CD4-positive, alpha-beta T cell treated with Interleukin-1 beta for 1 hour (primary cell): ENCODE measurements at regions not wholly inside any gene's neighbourhood (a gene's known extent, or its start where the extent isn't known, plus 50 kb on each side); places are given as distances from the start of the nearest gene placed in this dataset.

Experiments used
- DNase-seq, 2 donors: peaks; one replicate each; pipeline ENCODE4 v3.0.0-alpha.2; 2020 to 2022

DNA sequence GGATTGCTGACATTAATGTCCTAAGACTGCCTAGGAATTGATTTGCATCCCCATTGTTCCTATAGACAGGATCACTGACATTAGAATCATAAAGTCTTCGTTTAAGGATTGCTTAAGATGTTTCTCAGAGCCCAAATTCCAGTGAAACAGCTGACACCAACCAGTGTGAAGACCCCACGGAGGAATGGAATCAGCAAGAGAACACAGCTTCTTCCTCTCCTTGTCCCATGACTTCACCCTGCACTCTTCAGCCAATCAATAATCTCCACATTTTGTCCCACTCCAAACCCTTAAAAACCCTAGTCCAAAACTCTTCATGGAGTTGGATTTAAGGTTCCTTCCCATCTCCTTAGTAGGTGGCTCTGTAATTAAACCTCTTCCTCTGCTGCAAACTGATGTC lies 157.0 kb upstream of the NDUFV2 start:
- DNase-seq = no peak

DNA sequence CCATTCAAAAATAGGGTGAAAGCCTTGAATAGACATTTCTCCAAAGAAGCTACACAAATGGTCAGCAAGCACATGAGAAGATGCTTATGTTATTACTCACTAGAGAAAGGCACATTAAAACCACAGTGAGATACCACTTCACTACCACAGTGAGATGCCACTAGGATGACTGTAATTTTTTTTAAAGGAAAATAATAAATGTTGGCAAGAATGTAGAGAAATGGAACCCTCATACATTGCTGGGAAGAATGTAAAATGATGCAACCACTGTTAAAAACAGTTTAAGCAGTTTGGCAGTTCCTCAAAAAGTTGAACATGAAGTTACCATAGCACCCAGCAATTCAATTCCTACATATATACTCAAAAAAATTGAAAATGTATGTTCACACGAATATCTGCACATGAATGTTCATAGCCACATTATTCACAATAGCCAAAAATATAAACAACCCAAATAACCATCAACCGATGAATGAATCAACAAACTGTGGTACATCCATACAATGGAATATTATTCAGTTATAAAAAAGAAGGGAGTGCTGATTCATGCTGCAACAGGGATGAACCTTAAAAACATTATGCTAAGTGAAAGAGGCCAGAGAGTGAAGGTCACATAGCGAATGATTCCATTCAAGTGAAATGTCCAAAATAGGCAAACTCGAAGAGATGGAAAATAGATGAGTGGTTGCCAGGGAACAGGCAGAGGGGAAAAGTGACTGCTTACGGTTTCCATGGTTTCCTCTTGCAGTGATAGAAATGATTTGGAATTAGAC lies 156.2 kb upstream of the NDUFV2 start:
- no peak for DNase-seq

DNA sequence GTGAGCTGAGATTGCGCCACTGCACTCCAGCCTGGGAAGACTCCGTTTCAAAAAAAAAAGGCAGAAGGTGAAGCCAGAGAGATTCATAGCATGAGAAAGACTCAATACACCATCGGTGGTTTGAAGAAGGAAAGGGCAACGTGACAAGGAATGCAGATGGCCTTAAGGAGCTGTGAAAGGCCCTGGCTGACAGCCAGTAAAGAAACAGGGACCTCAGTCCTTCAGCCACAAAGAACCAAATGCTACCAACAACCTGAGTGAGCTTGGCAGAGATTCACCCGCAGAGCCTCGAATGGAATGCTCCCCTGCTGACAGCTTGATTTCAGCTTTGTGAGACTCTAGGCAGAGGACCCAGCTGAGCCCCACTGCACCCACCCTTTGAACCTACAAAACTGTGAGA lies 154.9 kb upstream of the NDUFV2 start:
- DNase-seq = no peak

DNA sequence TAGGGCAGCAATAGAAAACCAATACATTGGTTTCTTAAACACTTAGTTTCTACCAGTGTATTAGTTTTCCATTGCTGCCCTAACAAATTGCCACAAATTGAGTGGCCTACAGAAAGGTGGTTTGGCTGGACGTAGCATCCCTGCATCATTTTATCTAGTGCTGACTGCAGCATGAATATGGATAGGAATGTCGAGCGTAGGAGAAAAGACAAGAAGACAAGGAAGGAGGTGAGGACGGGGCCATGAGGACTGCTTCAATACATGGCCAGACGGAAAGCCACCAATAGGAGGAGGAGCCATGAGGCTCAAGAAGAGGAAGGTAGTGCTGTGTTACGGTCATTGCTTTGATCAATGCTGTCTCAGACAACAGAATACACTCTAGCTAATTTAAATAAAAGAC lies 154.5 kb upstream of the NDUFV2 start:
- no peak for DNase-seq

DNA sequence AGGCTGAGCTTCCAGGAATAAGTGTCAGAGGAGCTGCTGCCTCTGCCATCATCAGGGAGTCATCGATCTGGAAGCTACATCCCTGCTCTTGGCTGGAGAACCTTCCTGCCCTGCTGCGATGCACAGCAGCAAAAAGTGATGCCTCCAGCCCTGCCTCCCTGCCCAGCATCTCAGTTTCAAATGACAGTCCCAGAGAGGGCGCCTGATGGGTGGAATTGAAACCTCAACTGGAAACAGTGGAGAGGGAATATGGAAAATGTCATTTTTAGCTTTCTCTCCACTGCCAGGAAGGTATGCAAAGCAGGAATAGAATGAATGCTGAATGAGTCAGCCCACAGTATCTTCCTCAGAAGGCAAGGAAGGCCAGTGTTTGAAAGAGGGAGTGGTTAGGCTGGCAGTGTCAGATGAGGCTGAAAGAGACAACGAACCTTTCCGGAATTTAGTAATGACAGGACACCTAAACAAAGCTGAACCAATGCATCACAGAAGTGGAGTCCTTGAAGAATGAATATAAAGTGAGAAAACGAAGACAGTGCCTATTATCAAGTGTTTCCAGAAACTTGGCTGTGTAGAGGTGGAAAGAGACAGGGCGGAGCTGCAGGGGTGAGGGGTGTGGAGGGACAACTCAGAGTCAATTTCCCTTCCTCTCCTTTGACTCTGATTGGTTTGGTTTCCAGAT lies 153.9 kb upstream of the NDUFV2 start:
- DNase-seq = no peak

DNA sequence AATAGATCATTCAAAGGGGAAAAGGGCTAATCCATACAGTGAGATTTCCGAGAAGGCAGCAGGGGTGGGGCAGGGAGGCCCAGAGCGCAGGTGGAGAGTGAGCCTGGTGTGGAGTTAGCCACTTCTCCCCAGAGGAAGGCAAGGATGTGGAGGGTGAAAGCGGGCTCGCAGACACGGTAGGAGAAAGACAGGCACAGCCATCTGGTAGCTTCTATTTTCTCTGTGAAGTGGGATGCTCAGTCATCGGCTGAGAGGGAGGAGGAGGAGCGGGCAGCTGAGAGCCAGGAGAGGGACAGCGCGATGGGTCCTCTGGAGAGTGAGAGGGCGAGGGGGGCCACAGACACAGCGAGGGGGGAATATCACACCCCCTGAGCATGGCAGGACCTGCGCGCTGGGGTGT lies 153.3 kb upstream of the NDUFV2 start:
- DNase-seq = no peak

DNA sequence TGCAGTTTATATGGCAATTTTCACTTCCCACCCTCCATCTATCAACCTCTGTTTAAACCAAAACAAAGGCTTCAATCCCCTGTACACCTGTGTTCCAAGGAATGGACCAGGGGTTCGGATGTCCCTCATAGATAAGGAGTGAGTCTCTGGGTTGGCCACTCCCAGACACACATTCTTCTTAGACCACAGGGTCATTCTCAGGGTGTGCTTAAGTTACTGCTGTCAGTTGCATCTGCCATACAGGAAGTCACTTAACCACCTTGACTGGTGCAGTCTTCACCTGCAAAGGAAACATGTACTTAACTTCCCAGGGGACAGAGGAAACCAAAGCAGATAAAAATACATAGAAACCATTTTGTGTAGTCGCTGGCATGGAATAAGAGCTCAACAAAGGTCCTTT lies 151.0 kb upstream of the NDUFV2 start:
- DNase-seq = peak in 1 of 2 donors; percentile 18

DNA sequence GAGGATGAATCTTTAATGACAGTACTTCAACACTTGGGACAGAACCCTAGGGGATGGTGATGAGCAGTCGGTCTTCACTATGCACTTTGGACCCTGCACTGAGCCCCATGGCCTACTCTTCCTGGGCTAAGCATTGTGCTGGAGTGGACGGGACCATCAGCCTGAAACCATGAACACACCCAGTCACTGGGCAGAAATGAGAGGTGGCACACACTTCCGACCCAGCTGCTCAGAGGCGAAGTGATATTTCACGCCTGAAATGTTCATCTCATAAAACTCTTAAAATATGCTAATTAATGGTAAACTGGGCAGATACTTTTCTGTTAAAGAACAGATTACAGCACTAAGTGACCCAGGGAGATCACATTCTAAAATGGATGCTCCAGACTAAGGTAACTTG lies 150.3 kb upstream of the NDUFV2 start:
- no peak for DNase-seq

DNA sequence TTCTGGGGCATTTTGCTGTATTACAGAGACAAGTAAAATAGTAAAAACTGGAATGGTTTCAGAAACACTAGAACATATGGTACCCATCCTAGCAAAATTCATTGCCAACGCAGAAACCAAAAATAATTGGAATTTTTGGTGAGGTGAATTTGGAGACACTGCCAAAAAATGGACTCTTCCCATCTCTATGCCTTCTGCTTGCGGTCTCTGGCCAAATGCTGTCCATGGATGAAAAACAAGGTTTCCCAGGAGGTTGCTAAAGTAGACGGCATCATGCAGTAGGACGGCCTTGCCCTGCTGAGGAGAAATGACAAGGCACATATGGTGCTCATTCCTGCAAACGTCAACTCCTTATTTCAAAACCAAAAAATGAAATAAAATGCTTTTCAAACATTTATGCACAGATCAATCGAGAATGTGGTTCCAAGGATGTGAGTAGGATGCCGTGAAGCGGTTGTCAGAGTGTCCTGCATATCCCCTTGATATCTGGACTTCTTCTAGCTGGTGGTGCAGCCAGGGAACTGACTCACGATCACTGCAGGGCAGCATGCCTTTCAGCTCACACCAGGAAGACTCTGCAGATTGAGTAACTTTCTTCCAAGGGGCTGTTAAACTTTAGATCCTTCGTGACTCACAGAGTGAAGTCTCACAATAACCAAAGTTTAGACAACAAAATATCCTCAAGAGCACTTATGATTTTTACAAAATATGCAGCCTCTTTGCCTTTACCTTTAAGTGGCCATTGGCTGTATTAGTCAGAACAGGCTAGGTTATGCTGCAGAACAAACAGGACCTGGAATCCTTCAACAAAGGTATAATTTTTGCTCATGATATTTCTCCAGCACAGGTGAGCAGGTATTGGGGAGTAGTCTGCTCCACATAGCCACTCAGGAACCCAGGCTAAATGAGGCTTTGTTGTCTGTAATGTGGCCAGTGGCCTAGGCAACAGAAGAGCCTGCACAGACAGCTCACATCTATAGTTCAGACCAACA lies 149.4 kb upstream of the NDUFV2 start:
- no peak for DNase-seq

DNA sequence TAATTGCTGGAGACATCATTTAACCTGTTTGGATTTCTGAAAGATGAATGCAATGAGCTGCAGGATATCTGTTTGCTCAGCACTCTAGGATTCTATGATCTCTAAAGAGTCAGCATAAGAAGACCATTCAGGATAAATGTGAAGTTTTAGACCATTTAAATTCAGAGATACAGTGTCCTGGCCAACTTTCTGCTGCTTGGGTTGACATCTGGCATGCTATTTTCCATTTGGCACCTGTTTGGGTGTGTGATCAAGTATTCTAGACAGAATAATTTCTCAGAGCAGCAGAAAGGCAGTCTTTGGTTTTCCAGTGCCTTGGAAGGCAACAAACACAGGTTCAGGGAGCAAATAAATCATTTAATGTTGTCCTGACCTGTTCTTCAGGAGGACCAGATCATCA lies 144.8 kb upstream of the NDUFV2 start:
- DNase-seq = no peak

DNA sequence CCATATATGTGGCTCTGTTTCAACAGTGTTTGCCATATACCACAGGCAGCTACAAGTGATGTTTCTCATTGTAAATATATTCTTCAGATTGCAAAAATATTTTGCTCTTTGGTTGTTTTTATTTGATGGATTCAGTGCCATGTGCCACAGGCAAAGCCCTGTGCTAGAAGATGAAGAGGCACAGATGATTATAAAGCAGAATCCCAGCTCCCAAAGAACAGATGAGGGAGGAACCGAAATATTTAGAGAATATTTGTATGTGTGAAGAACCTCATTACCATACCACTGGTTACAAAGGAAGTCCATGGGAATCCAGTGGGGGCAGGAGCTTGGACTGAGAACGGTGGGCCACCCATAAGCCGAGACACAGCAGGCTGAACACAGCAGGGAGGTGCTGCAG lies 143.8 kb upstream of the NDUFV2 start:
- no peak for DNase-seq

DNA sequence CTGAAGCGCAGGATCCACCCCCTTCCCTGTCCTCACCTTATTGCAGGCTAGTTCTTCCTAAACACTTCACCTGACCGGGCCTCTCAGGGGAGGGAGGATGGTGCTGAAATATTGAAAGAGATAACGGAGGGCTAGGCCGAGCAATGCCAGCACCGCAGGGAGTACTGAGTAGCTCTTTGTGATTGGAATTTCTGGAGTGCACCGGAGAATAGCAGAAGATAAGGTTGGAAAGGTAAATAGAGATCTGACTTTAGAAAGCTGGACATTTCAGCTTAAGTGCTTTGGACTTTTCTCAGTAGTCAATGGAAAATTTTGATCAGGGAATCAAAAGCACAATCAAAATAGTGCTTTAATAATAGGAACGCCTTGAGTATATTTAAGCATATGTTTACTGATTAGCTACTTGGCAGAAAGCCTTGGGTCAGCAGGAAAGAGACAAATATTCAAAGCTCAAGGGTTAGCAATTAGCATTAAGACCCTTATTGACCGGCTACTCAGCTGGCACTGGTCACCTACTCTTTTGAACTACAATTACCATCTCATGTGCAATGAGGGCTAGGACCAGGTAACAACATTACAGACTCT lies 142.9 kb upstream of the NDUFV2 start:
- DNase-seq = no peak

DNA sequence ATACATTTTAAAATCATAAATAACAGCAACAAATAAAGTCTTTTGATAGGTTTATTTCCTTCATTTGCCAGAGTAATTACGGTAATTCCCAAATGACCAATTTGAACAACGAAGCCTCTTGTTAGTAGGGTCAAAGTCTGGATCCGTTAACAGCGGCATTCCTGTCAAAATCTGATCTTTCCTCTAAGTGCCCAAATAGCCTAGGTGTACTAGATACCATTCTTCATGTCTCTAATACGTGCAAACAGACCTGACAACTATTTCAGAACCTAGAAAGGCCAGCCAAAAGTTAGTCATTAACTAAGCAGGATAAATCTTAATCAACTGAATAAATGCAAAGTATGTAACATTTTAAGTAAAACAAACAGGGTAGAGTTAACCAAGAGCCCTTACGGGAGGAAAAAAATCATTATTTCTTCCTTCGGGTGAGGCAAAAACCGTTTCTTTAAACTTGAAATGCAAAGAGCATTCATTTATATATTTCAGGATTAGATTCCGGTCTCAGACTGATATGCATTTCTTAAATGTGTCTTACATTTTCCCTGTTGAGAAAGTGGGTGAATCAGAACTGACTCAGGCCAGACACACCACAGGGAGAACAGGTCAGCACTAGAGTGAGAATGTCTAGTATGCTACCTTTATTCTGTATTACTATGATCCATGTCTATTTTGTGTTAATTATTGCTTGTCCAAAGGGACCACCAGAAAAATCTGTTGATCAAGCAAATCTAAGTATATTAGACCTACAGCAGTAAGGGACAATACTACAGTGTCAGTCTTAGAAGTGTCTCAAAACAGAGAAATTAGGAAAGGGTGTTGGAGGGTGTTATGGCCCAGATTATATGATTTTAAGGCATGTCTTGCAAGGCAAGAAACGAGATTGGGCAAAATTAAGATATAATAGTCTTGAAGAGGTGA lies 141.5 kb upstream of the NDUFV2 start:
- no peak for DNase-seq

DNA sequence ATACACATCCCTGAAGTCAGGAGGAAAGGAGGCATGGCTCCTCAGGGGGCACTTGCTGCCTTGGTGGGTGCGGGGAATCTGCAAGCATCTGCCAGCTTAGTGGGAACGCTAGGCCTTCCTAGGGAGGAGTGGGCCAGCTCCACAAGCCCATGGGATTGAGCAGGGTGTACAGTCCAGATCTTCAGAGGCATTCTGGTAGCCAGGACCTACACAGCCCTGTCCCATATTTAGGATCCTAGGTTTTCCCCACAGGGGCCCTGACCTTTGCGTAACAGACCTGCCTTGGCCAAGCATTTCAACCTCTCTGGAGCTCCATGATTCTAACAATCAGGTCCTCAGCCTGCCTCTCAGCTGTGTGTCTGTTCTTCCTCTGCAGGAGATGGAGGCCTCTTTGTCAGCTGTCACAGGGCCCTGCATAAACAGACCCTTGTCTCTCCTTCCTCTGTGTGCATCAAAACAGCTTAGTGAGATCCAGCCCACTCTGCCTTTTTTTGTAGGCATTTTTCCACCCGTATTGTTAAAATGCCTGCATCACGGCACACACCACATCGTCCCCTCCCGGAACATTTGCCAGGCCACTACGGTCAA lies 140.2 kb upstream of the NDUFV2 start:
- DNase-seq = no peak

DNA sequence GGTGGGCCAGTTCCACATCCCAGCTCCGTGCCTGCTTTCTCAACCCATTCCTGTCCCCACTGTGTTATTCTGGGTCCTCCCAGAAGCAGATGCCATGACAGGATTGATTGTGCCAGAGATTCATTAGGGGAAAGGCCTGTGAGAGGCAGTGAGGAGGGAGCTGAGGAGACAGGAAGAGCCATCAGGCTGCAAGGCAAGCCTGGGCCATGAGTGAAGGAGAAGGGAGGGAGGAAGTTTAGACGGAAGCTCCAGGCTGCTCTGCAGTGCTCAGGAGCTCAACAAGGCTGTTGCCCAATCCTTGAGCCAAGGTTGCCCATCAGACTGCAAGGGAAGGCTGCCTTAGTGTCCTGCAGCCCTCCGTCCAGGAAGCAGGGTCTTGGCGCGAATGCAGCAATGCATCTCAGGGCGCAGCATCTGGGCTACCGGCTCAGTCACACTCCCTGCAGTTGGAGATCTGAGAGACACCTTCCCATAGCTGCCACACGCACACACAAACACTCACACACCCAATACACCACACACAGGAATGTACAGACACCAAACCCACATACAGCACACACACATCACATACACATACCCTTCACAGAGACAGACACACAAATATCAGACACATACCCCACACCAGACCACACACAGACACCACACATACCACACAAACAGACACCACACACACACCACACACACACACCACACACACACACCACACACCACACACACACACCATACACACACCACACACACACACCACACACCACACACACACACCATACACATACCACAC lies 139.5 kb upstream of the NDUFV2 start:
- no peak for DNase-seq

DNA sequence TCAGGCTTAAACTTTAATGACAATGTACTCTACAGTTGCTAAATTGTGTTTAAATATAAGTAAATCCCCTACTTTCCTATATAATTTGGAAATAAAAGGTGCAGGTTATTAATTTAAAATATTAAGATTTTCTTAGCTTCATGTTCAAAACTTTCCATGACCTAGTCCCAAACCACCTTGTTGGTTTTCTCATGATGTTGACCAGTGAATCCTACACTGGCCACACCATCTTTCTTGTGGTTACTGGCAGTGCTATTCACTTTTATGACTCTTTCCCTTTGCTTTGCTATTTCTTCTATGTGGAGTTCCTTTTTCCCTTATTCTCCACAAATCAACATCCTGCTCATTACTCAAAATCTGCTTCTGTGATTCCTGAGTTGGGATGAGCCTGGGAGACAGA lies 138.6 kb upstream of the NDUFV2 start:
- no peak for DNase-seq

DNA sequence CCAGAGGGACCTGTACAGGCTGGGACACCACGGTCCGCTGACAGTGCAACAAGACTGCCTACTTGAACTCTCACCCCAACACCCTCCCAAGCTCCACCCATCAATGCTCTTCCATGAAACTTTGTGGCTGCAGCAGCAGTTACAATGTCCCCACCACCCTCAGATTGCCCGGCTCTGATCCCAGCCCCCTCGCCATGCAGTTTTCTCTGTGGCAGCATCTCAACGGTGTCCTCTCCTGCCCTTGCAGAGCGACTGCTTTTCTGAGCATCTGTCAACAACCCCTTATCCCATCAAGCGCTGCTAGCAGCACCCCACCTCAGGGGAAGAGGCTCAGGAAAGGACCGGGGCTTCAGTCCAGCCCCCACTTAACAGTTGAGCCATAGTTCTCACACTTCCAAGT lies 137.1 kb upstream of the NDUFV2 start:
- DNase-seq = no peak

DNA sequence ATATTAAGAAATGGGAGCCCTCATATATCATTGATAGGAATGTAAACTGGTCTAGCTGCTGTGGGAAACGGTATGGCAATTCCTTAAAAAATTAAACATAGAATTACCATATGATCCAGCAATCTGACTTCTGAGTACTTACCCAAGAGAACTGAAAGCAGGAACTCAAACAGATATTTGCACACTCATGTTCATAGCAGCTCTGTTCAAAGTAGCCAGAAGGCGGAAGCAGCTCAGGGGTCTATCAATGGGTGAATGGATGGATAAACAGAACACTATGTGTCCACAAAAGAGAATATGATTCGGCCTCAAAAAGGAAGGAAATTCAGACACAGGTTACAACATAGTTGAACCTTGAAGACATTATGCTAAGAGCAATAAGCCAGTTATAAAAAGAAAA lies 135.7 kb upstream of the NDUFV2 start:
- DNase-seq = no peak

DNA sequence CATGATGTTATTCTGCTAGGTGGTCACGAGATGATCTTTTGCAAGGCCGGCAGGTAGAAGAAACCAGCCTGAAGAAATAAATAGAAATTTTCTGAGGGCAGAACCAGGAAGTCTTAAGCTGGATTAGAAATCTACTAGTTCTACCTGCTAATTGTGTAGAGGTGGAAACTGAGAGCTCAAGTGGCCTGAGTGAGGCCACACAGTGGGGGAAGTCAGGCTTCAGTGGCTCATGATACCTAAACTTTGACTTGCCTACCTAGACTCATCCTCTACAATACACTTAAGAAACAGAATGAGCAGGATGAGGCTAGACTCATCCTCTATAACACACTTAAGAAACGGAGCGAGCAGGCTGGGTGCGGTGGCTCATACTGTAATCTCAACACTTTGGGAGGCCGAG lies 134.9 kb upstream of the NDUFV2 start:
- no peak for DNase-seq

DNA sequence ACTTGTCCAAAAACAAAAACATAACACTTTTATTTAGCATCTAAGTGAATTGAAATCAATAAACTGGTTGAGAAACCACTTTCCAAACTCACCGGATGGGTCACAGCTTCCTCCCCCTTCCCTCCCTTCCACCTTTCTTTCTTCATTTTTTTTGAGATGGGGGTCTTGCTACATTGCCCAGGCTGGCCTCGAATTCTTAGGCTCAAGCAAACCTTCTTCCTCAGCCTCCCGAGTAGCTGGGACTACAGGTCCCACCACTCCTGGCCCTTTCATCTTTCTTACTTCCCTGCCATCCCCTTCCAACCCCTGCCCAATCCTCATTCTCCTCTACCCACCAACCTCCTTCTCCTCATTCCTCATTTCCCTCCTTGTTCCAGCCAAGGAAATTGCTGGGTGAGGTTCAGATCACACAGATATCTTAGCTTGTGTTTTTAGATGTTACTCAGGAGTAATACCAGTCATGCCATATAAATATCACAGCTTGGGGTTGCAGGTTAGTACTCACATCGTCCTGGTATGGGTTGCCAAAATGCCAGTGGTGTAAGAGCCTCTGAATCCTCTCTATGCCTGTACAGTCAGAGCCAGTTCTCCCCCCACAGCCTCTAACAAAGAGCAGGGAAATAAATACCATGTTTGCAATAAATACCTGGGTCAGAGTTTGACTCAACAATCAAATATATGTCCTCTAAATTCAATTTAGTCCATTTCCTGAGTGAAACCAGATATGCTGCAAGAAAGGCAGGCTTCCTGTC lies 132.7 kb upstream of the NDUFV2 start:
- DNase-seq = no peak
